Right atrium auricular region (tissue), 2 donors: ENCODE measurements at regions not wholly inside any gene's neighbourhood (a gene's known extent, or its start where the extent isn't known, plus 50 kb on each side); places are given as distances from the start of the nearest gene placed in this dataset.

ENCODE experiments used
- DNase-seq: peaks from one replicate; pipeline ENCODE4 v3.0.0-alpha.2; 2019; ENCODE audit warnings: low spot score
- H3K27ac ChIP-seq, 2 donors: fragments of 200-600 bp; sonication (generic); 1 replicate in 1 of 2; 2 replicates in 1 of 2; pipeline ENCODE4 v1.5.1; 2016 to 2019
- H3K27me3 ChIP-seq, 2 donors: fragments of 200-600 bp; sonication (generic); one replicate each; pipeline versions ENCODE4 v1.5.1 to v1.6.0; 2017 to 2019
- H3K36me3 ChIP-seq: fragments of 200-600 bp; sonication (generic); one replicate; pipeline ENCODE4 v1.5.1; 2016
- H3K4me1 ChIP-seq, 2 donors: fragments of 200-600 bp; sonication (generic); one replicate each; pipeline versions ENCODE4 v1.5.1 to v1.6.0; 2017 to 2019
- H3K4me3 ChIP-seq, 2 donors: fragments of 200-600 bp; sonication (generic); 1 replicate in 1 of 2; 2 replicates in 1 of 2; pipeline ENCODE4 v1.5.1; 2017 to 2019; ENCODE audit warnings: mild to moderate bottlenecking in 1 of 2, moderate library complexity in 1 of 2
- H3K9me3 ChIP-seq, 2 donors: fragments of 200-600 bp; sonication (generic); one replicate each; pipeline ENCODE4 v1.5.1; 2019
- CTCF ChIP-seq, 2 donors: fragments of 200-600 bp; sonication (generic); IDR thresholded peaks; one replicate each; pipeline ENCODE4 v1.5.1; 2019; ENCODE audit warnings: antibody characterized with exemption in 2 of 2

- TF ChIP-seq CTCF (IDR thresholded peaks at IDR 0.05) = no peak
- no peak for DNase-seq
- Histone ChIP-seq H3K27me3 (no peaks in the 10 kb centered on the region), H3K27ac (no peak overlapping the region), H3K36me3 (no peaks in the 10 kb centered on the region), H3K4me3 (no peak overlapping the region), H3K4me1 (no peaks in the 10 kb centered on the region), H3K9me3 (no peaks in the 10 kb centered on the region)
Measured at GRCh38 chr4:27248829-27249228, 388.2 kb downstream of the STIM2 start.

GRCh38 chr4:27251771-27252170 is 391.1 kb downstream of the STIM2 start:
- no peak for DNase-seq
- H3K27ac ChIP-seq = no peak overlapping the region

GRCh38 chr4:27267339-27267969 is 406.8 kb downstream of the STIM2 start:
- H3K27ac ChIP-seq = no peak overlapping the region
- H3K4me3 ChIP-seq = no peak overlapping the region
- H3K4me1 ChIP-seq = no peaks in the 10 kb centered on the region
- H3K9me3 ChIP-seq = no peaks in the 10 kb centered on the region
- DNase-seq = no peak
- TF ChIP-seq CTCF (IDR thresholded peaks at IDR 0.05) = no peak
- no peaks in the 10 kb centered on the region for H3K27me3 ChIP-seq
- no peaks in the 10 kb centered on the region for H3K36me3 ChIP-seq

More at GRCh38 chr4:27251771-27252170, 391.1 kb downstream of the STIM2 start:
- no peak for TF ChIP-seq CTCF (IDR thresholded peaks at IDR 0.05)
- H3K4me3 ChIP-seq = no peak overlapping the region
- H3K36me3 ChIP-seq = no peaks in the 10 kb centered on the region
- H3K9me3 ChIP-seq = no peaks in the 10 kb centered on the region
- no peaks in the 10 kb centered on the region for H3K4me1 ChIP-seq
- H3K27me3 ChIP-seq = no peaks in the 10 kb centered on the region

- Histone ChIP-seq H3K4me3 (no peak overlapping the region), H3K27me3 (no peaks in the 10 kb centered on the region), H3K27ac (no peak overlapping the region), H3K36me3 (no peaks in the 10 kb centered on the region), H3K4me1 (no peaks in the 10 kb centered on the region), H3K9me3 (no peaks in the 10 kb centered on the region)
- TF ChIP-seq CTCF (IDR thresholded peaks at IDR 0.05) = no peak
- no peak for DNase-seq
Measured at GRCh38 chr4:27267970-27268355, 407.3 kb downstream of the STIM2 start.

GRCh38 chr4:27270435-27270834 is 409.8 kb downstream of the STIM2 start:
- Histone ChIP-seq H3K4me3 (no peak overlapping the region), H3K4me1 (no peaks in the 10 kb centered on the region), H3K27me3 (no peaks in the 10 kb centered on the region), H3K27ac (no peak overlapping the region), H3K36me3 (no peaks in the 10 kb centered on the region), H3K9me3 (no peaks in the 10 kb centered on the region)
- no peak for TF ChIP-seq CTCF (IDR thresholded peaks at IDR 0.05)
- no peak for DNase-seq

- no peak overlapping the region for H3K27ac ChIP-seq
- no peaks in the 10 kb centered on the region for H3K36me3 ChIP-seq
- no peak overlapping the region for H3K4me3 ChIP-seq
- no peaks in the 10 kb centered on the region for H3K27me3 ChIP-seq
- H3K4me1 ChIP-seq = no peaks in the 10 kb centered on the region
- H3K9me3 ChIP-seq = no peaks in the 10 kb centered on the region
- DNase-seq = no peak
- TF ChIP-seq CTCF (IDR thresholded peaks at IDR 0.05) = no peak
Measured at GRCh38 chr4:27271555-27271954, 410.9 kb downstream of the STIM2 start.
